C4-2B (cell line): ENCODE measurements at regions not wholly inside any gene's neighbourhood (a gene's known extent, or its start where the extent isn't known, plus 50 kb on each side); places are given as distances from the start of the nearest gene placed in this dataset.

Experiments used
- CTCF ChIP-seq: fragments of 450-650 bp; conservative IDR thresholded peaks from 2 replicates; pipeline ENCODE4 v1.5.1; 2017; ENCODE audit warnings: mild to moderate bottlenecking
- ZFX ChIP-seq: fragments of 450-650 bp; IDR thresholded peaks from 2 replicates; pipeline ENCODE4 v1.6.1; 2017

GRCh38 chr13:30128095-30128494, 179.3 kb downstream of the KATNAL1 start:
- TF ChIP-seq CTCF (no peak), ZFX (no peak)
